Lower leg skin (tissue), 4 donors: ENCODE measurements at regions not wholly inside any gene's neighbourhood (a gene's known extent, or its start where the extent isn't known, plus 50 kb on each side); places are given as distances from the start of the nearest gene placed in this dataset.
"Not testable (repeated sequence)": the region's sequence is repeated elsewhere in the genome, so short reads cannot be mapped to it uniquely, and the experiment has no call there.

Source experiments
- DNase-seq, 2 donors: peaks; one replicate each; pipeline ENCODE4 v3.0.0-alpha.2; 2019; ENCODE audit warnings: low spot score in 2 of 2
- H3K4me3 ChIP-seq: fragments of 200-600 bp; sonication (generic); 2 replicates; pipeline ENCODE4 v1.5.1; 2017; ENCODE audit warnings: mild to moderate bottlenecking, low read depth; ENCODE audit not compliant: poor library complexity, severe bottlenecking
- CTCF ChIP-seq, 3 donors: fragments of 450-650 bp; IDR thresholded peaks; one replicate each; pipeline ENCODE4 v1.5.1; 2016; ENCODE audit warnings: antibody characterized with exemption in 3 of 3, mild to moderate bottlenecking in 3 of 3, moderate library complexity in 2 of 3
- POLR2A ChIP-seq, 2 donors: fragments of 450-650 bp; IDR thresholded peaks; one replicate each; pipeline ENCODE4 v1.6.1; 2016 to 2017; ENCODE audit warnings: antibody characterized with exemption in 2 of 2, mild to moderate bottlenecking in 1 of 2, moderate library complexity in 1 of 2
- WGBS, 2 donors: methylation state at CpG; one replicate each; pipeline ENCODE4 v1.1.5; 2018; 5-methylcytosine and 5-hydroxymethylcytosine counted together
- intact Hi-C: fragments of 100-400 bp; cut with DNase I; formaldehyde crosslinking; loops from one replicate; pipeline ENCODE4 v1.15.0; 2023; ENCODE audit warnings: low total_unique reads

GRCh38 chr14:26293909-26294308, 303.9 kb downstream of the NOVA1 start:
- no peak overlapping the region for H3K4me3 ChIP-seq
- DNase-seq, result no peak
- 50 to 53% methylated on average over 3 of the region's 3 CpGs for WGBS, 2 donors
- intact Hi-C loops, result no loop called here
- TF ChIP-seq CTCF (IDR thresholded peaks at IDR 0.05), result no peak
- no peak for TF ChIP-seq POLR2A (IDR thresholded peaks at IDR 0.05)

DNA sequence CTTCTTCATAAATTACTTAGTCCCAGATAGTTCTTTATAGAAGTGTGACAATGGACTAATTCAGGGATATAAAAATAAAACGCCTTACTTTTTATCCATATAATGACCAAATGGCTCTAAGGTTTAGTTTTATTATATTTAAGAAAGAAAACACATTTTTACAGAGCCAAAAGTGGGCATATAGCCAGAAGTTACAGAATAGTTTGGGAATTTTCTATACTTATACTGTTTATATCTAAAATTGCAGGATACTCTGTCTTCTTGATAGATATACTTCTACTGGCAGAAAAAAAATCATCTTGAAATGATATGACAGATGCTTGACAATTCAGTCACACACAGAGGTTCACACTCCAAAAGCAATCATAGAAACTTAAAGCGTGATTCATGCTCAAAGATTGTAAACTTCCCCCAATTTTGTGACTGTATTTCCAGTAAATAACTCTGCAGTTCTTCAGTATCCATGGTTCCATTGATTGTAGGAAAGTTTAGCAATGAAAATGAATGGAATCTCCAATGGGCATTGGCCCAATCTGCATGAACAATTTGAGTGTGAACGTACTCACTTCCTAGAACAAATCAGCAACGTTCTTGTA, 307.8 kb downstream of the NOVA1 start:
- no peak for DNase-seq
- 37 to 39% methylated on average over 4 of the region's 4 CpGs for WGBS, 2 donors
- TF ChIP-seq POLR2A (IDR thresholded peaks at IDR 0.05) (no peak), CTCF (IDR thresholded peaks at IDR 0.05) (no peak)
- H3K4me3 ChIP-seq, result no peak overlapping the region
- intact Hi-C loops, result no loop called here

GRCh38 chr14:26286913-26287205, 311.0 kb downstream of the NOVA1 start:
- TF ChIP-seq CTCF (IDR thresholded peaks at IDR 0.05), result no peak
- no peak for TF ChIP-seq POLR2A (IDR thresholded peaks at IDR 0.05)
- intact Hi-C loops, result no loop called here
- H3K4me3 ChIP-seq, result no peak overlapping the region
- 12 to 26% methylated on average over 1 of the region's 1 CpG for WGBS, 2 donors
- no peak for DNase-seq

GRCh38 chr14:26286081-26286912, 311.5 kb downstream of the NOVA1 start:
- intact Hi-C loops, result no loop called here
- H3K4me3 ChIP-seq, result no peak overlapping the region
- no peak for DNase-seq
- TF ChIP-seq POLR2A (IDR thresholded peaks at IDR 0.05), result no peak
- no peak for TF ChIP-seq CTCF (IDR thresholded peaks at IDR 0.05)
- 44 to 48% methylated on average over 9 of the region's 9 CpGs for WGBS, 2 donors

- TF ChIP-seq POLR2A (IDR thresholded peaks at IDR 0.05), result no peak
- TF ChIP-seq CTCF (IDR thresholded peaks at IDR 0.05), result no peak
- no peak for DNase-seq
- no peak overlapping the region for H3K4me3 ChIP-seq
- WGBS, 2 donors, result 41 to 70% methylated on average over 2 of the region's 2 CpGs
- intact Hi-C loops, result no loop called here
Observed at GRCh38 chr14:26282578-26282977, 315.3 kb downstream of the NOVA1 start.

DNA sequence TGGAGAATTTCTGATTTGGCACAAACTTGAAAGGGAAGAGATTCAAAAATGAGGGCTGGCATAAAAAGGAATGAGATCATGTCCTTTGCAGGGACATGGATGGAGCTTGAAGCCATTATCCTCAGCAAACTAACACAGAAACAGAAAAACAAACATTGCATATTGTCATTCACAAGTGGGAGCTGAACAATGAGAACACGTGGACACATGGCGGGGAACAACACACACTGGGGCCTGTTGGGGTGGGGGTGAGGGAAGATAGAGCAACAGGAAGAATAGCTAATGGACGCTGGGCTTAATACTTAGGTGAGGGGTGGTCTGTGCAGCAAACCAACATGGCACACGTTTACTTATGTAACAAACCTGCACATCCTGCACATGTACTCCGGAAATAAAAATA, 315.8 kb downstream of the NOVA1 start:
- WGBS, 2 donors, result 59 to 63% methylated on average over 5 of the region's 5 CpGs

More for the DNA sequence above, 315.8 kb downstream of the NOVA1 start:
- DNase-seq, H3K4me3 ChIP-seq, intact Hi-C loops: not testable (repeated sequence)
